HCT116 (cell line): ENCODE measurements at regions not wholly inside any gene's neighbourhood (a gene's known extent, or its start where the extent isn't known, plus 50 kb on each side); places are given as distances from the start of the nearest gene placed in this dataset.

ENCODE experiments used
- ATAC-seq: fragments of 200-7000 bp; cut with Tn5 transposase; 2 replicates; pipeline ENCODE4 v1.9.1; 2020; ENCODE audit warnings: mild to moderate bottlenecking, moderate library complexity
- BruUV-seq: library from RNA; stranded (reverse); fragments of 400-500 nt; replicated peaks from 2 replicates; lab custom pipeline; 2021; lab: Mats Ljungman, UMichigan
- CTCF ChIA-PET: fragments of 300-600 bp; sonication (Branson Sonifier 250); formaldehyde crosslinking; loops from one replicate; lab custom pipeline; 2021; ENCODE audit warnings: antibody characterized with exemption; lab: Charles Lee
- POLR2A ChIA-PET: fragments of 300-600, 350-600 bp; sonication (Branson Sonifier 250); formaldehyde crosslinking; loops from one replicate; lab custom pipeline; 2021; ENCODE audit warnings: antibody characterized with exemption; lab: Charles Lee
- RAD21 ChIA-PET, 2 experiments: fragments of 300-600 bp; sonication (Branson Sonifier 250); formaldehyde crosslinking; loops; one replicate each; lab custom pipeline; 2023; ENCODE audit warnings: low total read pairs in 2 of 2; ENCODE audit not compliant: uncharacterized antibody in 2 of 2, unreplicated experiment in 2 of 2, low non-redundant PET in 1 of 2; lab: Charles Lee
- DNase-seq: peaks from one replicate; pipeline ENCODE4 v3.0.0-alpha.2; 2010; ENCODE audit warnings: low read depth, low spot score
- H2AFZ ChIP-seq: fragments of 200-600 bp; shearing (Covaris generic), sonication (generic); 2 replicates; pipeline ENCODE4 v1.6.1; 2017; ENCODE audit warnings: low read depth, mixed run types, mixed read lengths, antibody characterized with exemption, low read length; ENCODE audit not compliant: poor library complexity, severe bottlenecking
- H3K27ac ChIP-seq: 2 replicates; pipeline ENCODE4 v1.5.1; 2012; ENCODE audit warnings: low read depth, low read length
- H3K27me3 ChIP-seq: fragments of 200-600 bp; sonication (generic); 2 replicates; pipeline ENCODE4 v1.6.1; 2016; ENCODE audit warnings: mixed run types, low read length, mixed read lengths; ENCODE audit not compliant: insufficient read depth
- H3K36me3 ChIP-seq, 2 experiments: fragments of 200-500 bp in 1 of 2; fragments of 200-600 bp in 1 of 2; sonication (Bioruptor generic) in 1 of 2; sonication (generic) in 1 of 2; 2 replicates each; pipeline versions ENCODE4 v1.5.1 to v1.6.1; 2014 to 2016; ENCODE audit warnings: low read length in 2 of 2, inconsistent platforms in 1 of 2, mixed read lengths in 1 of 2, mixed run types in 1 of 2; ENCODE audit not compliant: insufficient read depth in 2 of 2, control insufficient read depth in 1 of 2
- H3K4me1 ChIP-seq, 2 experiments: fragments of 200-600 bp in 1 of 2; sonication (generic) in 1 of 2; 2 replicates each; pipeline versions ENCODE4 v1.5.1 to v1.6.1; 2012 to 2017; ENCODE audit warnings: low read length in 2 of 2, inconsistent platforms in 1 of 2, mild to moderate bottlenecking in 1 of 2, mixed read lengths in 1 of 2, mixed run types in 1 of 2, moderate library complexity in 1 of 2; ENCODE audit not compliant: insufficient read depth in 2 of 2, control insufficient read depth in 1 of 2
- H3K4me2 ChIP-seq: fragments of 200-600 bp; sonication (generic); 2 replicates; pipeline ENCODE4 v1.6.1; 2017; ENCODE audit warnings: mixed run types, low read length, mixed read lengths
- H3K4me3 ChIP-seq, 2 experiments: fragments of 200-600 bp in 1 of 2; sonication (generic) in 1 of 2; replicated peaks in 1 of 2; 2 replicates each; pipeline ENCODE4 v1.5.1; 2011 to 2016; ENCODE audit warnings: low read length in 2 of 2, control low read depth in 1 of 2, low read depth in 1 of 2, mild to moderate bottlenecking in 1 of 2, mixed read lengths in 1 of 2, mixed run types in 1 of 2
- H3K79me2 ChIP-seq: fragments of 200-600 bp; sonication (generic); 2 replicates; pipeline ENCODE4 v1.6.1; 2017; ENCODE audit warnings: mild to moderate bottlenecking, mixed run types, low read length, moderate library complexity, mixed read lengths; ENCODE audit not compliant: insufficient read depth
- H3K9ac ChIP-seq: fragments of 200-600 bp; sonication (generic); 2 replicates; pipeline ENCODE4 v1.6.1; 2016; ENCODE audit warnings: low read length, mixed read lengths
- H3K9me2 ChIP-seq: fragments of 200-600 bp; sonication (generic), shearing (Covaris generic); 2 replicates; pipeline ENCODE4 v1.6.1; 2017; ENCODE audit warnings: mixed run types, mild to moderate bottlenecking, moderate library complexity; ENCODE audit not compliant: insufficient read depth
- H3K9me3 ChIP-seq, 2 experiments: fragments of 200-500 bp in 1 of 2; fragments of 200-600 bp in 1 of 2; sonication (Bioruptor generic) in 1 of 2; sonication (generic) in 1 of 2; 2 replicates each; pipeline ENCODE4 v1.6.1; 2014 to 2017; ENCODE audit warnings: low read length in 2 of 2, mixed read lengths in 2 of 2, inconsistent platforms in 1 of 2, low read depth in 1 of 2, mild to moderate bottlenecking in 1 of 2, mixed run types in 1 of 2, moderate library complexity in 1 of 2; ENCODE audit not compliant: control insufficient read depth in 1 of 2, insufficient read depth in 1 of 2
- H4K20me1 ChIP-seq: fragments of 200-600 bp; sonication (generic), shearing (Covaris generic); 2 replicates; pipeline ENCODE4 v1.6.1; 2017; ENCODE audit warnings: mixed run types, mild to moderate bottlenecking, moderate library complexity; ENCODE audit not compliant: insufficient read depth
- CBX3 ChIP-seq: IDR thresholded peaks from 2 replicates; pipeline ENCODE4 v1.6.1; 2012; ENCODE audit warnings: low read depth
- EGR1 ChIP-seq: IDR thresholded peaks from 2 replicates; pipeline ENCODE4 v1.6.1; 2012; ENCODE audit warnings: low read depth
- ELF1 ChIP-seq: IDR thresholded peaks from 2 replicates; pipeline ENCODE4 v1.6.1; 2012; ENCODE audit warnings: low read depth, borderline replicate concordance
- EZH2 ChIP-seq: fragments of 200-600 bp; sonication (generic); IDR thresholded peaks from 2 replicates; pipeline ENCODE4 v1.6.1; 2017; ENCODE audit warnings: antibody characterized with exemption, mixed run types
- FOSL1 ChIP-seq: IDR thresholded peaks from 2 replicates; pipeline ENCODE4 v1.6.1; 2012; ENCODE audit warnings: low read depth
- JUND ChIP-seq: IDR thresholded peaks from 2 replicates; pipeline ENCODE4 v1.6.1; 2012
- POLR2A ChIP-seq: IDR thresholded peaks from 2 replicates; pipeline ENCODE4 v1.7.0; 2011; ENCODE audit warnings: borderline replicate concordance; ENCODE audit not compliant: insufficient read depth, insufficient read length; ENCODE audit errors: extremely low read depth
- ZFX ChIP-seq: fragments of 450-650 bp; IDR thresholded peaks from 2 replicates; pipeline ENCODE4 v1.6.1; 2017
- ZNF274 ChIP-seq: fragments of 200-500 bp; sonication (Bioruptor generic); IDR thresholded peaks from 2 replicates; pipeline ENCODE4 v1.6.1; 2014; ENCODE audit warnings: mild to moderate bottlenecking, low read depth, low read length, inconsistent platforms
- intact Hi-C: fragments of 100-400 bp; cut with micrococcal nuclease; formaldehyde crosslinking; loops from 2 replicates; pipeline ENCODE4 v1.10.0; 2022
- TF ChIP-seq, protein P1 (sequence below): IDR thresholded peaks from 2 replicates; pipeline ENCODE4 v1.6.1; 2011; ENCODE audit warnings: mild to moderate bottlenecking, low read length, moderate library complexity; ENCODE audit not compliant: insufficient replicate concordance; ENCODE audit errors: extremely low read depth

DNA sequence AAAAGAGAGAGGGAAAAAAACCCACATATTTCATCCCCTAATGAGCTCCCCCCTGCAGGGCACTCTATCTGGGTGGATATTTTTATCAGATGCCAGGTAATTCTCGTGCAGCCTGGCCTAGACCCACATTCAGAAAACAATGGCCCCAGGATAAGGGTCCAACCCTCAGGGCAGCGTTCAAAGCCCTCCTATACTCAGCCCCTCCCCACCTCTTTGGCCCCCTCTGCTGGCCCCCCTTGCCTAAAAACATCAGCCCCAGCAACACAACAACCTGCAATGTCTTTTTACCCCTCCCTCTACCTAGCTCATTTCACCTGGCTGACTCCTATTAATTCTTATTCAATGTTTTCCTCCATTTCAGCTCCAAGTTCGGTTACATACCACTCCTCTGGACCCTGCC, 145.4 kb upstream of the MED14 start:
- Histone ChIP-seq H3K9me3 (no peaks in the 10 kb centered on the region), H3K4me1 (peaks cover 0 to 4% of the 10 kb centered on the region in 2 experiments; a peak in 1 of 4 replicates), H3K79me2 (no peaks in the 10 kb centered on the region), H2AFZ (no peak overlapping the region), H3K4me2 (no peak overlapping the region), H3K4me3 (no peak overlapping the region), H4K20me1 (no peaks in the 10 kb centered on the region), H3K27me3 (no peaks in the 10 kb centered on the region), H3K27ac (no peak overlapping the region), H3K9ac (no peak overlapping the region), H3K9me2 (no peaks in the 10 kb centered on the region), H3K36me3 (no peaks in the 10 kb centered on the region)
- ATAC-seq (no peak), DNase-seq (no peak)
- ChIA-PET CTCF (no interaction called here), POLR2A (no interaction called here), RAD21 (no interaction called here)
- no peak for TF ChIP-seq FOSL1
- no peak for TF ChIP-seq ZFX
- no peak for TF ChIP-seq ZNF274
- TF ChIP-seq EGR1 = no peak
- TF ChIP-seq CBX3 = no peak
- intact Hi-C loops = no loop called here
- BruUV-seq = no TSS peak

DNA sequence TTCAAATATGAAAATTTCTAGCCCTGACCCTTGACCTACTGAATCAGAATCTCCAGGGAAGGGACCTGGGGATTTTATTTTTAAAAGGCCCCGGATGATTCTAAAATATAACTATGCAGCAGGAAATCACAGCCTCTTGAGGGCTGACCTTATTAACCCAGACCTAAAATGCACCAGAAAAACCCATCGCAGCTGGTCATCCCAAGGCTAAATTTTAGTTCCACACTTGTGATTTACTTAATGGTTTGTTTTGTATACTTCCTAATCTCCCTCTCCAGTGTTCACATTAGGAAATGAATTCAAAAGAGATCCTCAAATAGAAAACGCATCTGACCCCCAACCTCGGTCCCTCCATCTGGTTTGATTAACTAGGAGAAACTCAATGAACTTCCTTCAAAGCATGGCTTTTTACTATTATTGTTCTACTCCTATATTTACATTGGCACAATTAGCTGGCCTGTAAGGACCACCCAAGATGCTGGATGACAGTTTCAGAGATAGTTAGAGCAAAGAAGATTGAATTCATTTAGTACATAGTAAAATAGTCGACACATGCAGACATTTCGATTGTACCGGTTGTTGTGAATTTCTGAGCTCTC, 147.8 kb upstream of the MED14 start:
- Histone ChIP-seq H3K9me2 (no peaks in the 10 kb centered on the region), H3K4me3 (no peak overlapping the region), H3K4me1 (peaks cover 0 to under 1% of the 10 kb centered on the region in 2 experiments; a peak in 1 of 4 replicates), H3K79me2 (no peaks in the 10 kb centered on the region), H2AFZ (no peak overlapping the region), H3K36me3 (no peaks in the 10 kb centered on the region), H3K27ac (no peak overlapping the region), H4K20me1 (no peaks in the 10 kb centered on the region), H3K9me3 (no peaks in the 10 kb centered on the region), H3K4me2 (no peak overlapping the region), H3K9ac (no peak overlapping the region), H3K27me3 (no peaks in the 10 kb centered on the region)
- ChIA-PET POLR2A (no interaction called here), CTCF (no interaction called here), RAD21 (no interaction called here)
- DNase-seq (no peak), ATAC-seq (no peak)
- intact Hi-C loops = no loop called here
- BruUV-seq = no TSS peak
- TF ChIP-seq, protein P1, sequence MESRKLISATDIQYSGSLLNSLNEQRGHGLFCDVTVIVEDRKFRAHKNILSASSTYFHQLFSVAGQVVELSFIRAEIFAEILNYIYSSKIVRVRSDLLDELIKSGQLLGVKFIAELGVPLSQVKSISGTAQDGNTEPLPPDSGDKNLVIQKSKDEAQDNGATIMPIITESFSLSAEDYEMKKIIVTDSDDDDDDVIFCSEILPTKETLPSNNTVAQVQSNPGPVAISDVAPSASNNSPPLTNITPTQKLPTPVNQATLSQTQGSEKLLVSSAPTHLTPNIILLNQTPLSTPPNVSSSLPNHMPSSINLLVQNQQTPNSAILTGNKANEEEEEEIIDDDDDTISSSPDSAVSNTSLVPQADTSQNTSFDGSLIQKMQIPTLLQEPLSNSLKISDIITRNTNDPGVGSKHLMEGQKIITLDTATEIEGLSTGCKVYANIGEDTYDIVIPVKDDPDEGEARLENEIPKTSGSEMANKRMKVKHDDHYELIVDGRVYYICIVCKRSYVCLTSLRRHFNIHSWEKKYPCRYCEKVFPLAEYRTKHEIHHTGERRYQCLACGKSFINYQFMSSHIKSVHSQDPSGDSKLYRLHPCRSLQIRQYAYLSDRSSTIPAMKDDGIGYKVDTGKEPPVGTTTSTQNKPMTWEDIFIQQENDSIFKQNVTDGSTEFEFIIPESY = no peak
- TF ChIP-seq CBX3 (no peak), EGR1 (no peak), EZH2 (no peak), JUND (no peak), POLR2A (no peak), ELF1 (no peak)
